Mammary epithelial cell (primary cell): ENCODE measurements at regions not wholly inside any gene's neighbourhood (a gene's known extent, or its start where the extent isn't known, plus 50 kb on each side); places are given as distances from the start of the nearest gene placed in this dataset.

ENCODE experiments used
- EZH2 ChIP-seq: IDR thresholded peaks from 2 replicates; pipeline ENCODE4 v1.6.1; 2012; ENCODE audit warnings: low read length, inconsistent platforms, borderline replicate concordance
- TF ChIP-seq, protein P1 (sequence below), 2 donors: IDR thresholded peaks in 1 of 2; conservative IDR thresholded peaks in 1 of 2; 2 replicates each; pipeline ENCODE4 v1.5.1; 2011 to 2012; ENCODE audit warnings: inconsistent platforms in 2 of 2, low read length in 2 of 2, mild to moderate bottlenecking in 2 of 2, control low read depth in 1 of 2, low read depth in 1 of 2; ENCODE audit not compliant: insufficient read depth in 1 of 2; ENCODE audit errors: extremely low read depth in 1 of 2

- TF ChIP-seq, protein P1, sequence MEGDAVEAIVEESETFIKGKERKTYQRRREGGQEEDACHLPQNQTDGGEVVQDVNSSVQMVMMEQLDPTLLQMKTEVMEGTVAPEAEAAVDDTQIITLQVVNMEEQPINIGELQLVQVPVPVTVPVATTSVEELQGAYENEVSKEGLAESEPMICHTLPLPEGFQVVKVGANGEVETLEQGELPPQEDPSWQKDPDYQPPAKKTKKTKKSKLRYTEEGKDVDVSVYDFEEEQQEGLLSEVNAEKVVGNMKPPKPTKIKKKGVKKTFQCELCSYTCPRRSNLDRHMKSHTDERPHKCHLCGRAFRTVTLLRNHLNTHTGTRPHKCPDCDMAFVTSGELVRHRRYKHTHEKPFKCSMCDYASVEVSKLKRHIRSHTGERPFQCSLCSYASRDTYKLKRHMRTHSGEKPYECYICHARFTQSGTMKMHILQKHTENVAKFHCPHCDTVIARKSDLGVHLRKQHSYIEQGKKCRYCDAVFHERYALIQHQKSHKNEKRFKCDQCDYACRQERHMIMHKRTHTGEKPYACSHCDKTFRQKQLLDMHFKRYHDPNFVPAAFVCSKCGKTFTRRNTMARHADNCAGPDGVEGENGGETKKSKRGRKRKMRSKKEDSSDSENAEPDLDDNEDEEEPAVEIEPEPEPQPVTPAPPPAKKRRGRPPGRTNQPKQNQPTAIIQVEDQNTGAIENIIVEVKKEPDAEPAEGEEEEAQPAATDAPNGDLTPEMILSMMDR (conservative IDR thresholded peaks at IDR 0.05 in 1 of 2, IDR thresholded peaks at IDR 0.05 in 1 of 2; ENCODE audit: extremely low read depth in 1 of 2, insufficient read depth in 1 of 2, low read depth in 1 of 2, low read length in 2 of 2): no peak
- TF ChIP-seq EZH2: no peak
These were observed 87.2 kb downstream of the EBLN2 start for GRCh38 chr3:73148682-73149081.
